A673 (cell line): ENCODE measurements at regions not wholly inside any gene's neighbourhood (a gene's known extent, or its start where the extent isn't known, plus 50 kb on each side); places are given as distances from the start of the nearest gene placed in this dataset.

Source experiments
- EZH2 ChIP-seq: fragments of 200-600 bp; sonication (generic); IDR thresholded peaks from 2 replicates; pipeline ENCODE4 v1.6.1; 2017; ENCODE audit warnings: borderline replicate concordance, low read depth, mild to moderate bottlenecking, mixed read lengths, antibody characterized with exemption, low read length; ENCODE audit not compliant: poor library complexity, severe bottlenecking
- TF ChIP-seq, protein P1 (sequence below): fragments of 300-800, 200-600 bp; sonication (generic); conservative IDR thresholded peaks from 2 replicates; pipeline ENCODE4 v1.5.1; 2017; ENCODE audit warnings: low read depth, mild to moderate bottlenecking, antibody characterized with exemption, low read length, moderate library complexity, mixed read lengths

DNA sequence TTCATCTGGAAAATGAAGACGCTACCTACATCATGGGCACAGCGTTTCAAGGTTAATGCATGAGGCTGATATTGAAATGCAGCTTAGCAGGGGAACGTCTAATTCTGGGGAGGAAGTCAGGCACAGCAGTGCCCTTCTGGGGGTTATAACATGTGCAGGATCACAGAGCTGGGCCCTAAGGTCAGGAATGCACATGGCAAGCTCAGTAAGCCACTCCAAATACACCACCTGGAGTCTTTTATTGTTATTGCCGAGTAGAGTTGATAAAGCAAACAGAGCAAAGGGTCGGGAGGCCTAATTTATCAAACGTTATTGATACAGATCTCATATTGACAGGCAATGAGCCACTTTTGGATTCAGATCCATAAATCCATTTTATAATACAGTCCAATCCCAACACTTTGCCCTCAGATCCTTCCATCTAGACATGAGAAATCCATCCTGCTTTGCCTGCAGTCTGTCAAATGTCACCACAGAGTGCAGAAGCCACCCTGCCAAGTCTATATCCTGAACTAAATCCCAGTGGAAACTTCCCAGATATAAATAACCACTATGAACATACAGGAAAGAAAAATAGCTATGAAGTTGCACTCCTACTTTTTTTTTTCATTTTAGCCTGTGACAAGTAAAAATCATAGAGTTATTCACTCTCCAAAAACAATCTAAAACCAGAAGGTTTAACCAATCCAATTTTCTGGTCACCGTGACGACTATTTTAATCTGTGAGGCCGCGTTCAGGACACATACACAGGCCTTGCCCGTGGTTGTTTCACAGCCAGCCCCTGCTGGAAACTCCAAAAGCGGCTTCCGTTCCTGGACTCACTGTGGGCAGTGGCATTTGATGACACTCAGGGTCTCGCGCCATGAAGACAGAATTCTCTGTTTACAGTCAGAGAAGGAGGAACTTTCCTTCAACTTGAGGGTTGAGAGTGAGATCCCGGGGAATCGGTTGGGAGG is 335.4 kb downstream of the DHX15 start:
- TF ChIP-seq, protein P1, sequence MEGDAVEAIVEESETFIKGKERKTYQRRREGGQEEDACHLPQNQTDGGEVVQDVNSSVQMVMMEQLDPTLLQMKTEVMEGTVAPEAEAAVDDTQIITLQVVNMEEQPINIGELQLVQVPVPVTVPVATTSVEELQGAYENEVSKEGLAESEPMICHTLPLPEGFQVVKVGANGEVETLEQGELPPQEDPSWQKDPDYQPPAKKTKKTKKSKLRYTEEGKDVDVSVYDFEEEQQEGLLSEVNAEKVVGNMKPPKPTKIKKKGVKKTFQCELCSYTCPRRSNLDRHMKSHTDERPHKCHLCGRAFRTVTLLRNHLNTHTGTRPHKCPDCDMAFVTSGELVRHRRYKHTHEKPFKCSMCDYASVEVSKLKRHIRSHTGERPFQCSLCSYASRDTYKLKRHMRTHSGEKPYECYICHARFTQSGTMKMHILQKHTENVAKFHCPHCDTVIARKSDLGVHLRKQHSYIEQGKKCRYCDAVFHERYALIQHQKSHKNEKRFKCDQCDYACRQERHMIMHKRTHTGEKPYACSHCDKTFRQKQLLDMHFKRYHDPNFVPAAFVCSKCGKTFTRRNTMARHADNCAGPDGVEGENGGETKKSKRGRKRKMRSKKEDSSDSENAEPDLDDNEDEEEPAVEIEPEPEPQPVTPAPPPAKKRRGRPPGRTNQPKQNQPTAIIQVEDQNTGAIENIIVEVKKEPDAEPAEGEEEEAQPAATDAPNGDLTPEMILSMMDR = no peak
- TF ChIP-seq EZH2 = no peak
